ENCODE measurements at regions not wholly inside any gene's neighbourhood (a gene's known extent, or its start where the extent isn't known, plus 50 kb on each side); places are given as distances from the start of the nearest gene placed in this dataset.

DNA sequence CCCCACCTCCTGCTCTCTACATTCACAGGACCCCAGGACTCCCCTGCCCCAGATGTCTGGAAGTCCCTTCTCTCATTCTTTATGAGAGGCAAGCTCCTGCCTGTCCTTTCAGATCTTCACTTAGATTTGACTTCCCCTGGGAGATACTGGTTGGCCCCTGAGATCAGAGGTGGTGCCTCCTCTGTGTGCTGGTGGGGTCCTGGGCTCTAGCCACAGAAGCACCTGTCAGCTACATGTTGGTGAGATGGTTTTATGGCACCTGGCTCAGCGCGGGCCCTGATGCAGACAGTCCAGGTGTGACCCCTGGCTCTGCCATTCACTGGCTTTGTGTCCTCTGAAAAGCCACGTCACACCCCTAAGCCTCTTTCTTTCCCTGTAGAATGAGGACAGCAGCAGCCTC is 369.6 kb upstream of the ID2 start:
- ATAC-seq (no peak), DNase-seq (ENCODE audit: low read depth, low spot score) (no peak)
- intact Hi-C loops (cut with micrococcal nuclease): loop anchor here (5.0 kb wide), 1 partner anchor 370 kb away; the partner anchor contains the start of gene ID2
- TF ChIP-seq, protein P1, sequence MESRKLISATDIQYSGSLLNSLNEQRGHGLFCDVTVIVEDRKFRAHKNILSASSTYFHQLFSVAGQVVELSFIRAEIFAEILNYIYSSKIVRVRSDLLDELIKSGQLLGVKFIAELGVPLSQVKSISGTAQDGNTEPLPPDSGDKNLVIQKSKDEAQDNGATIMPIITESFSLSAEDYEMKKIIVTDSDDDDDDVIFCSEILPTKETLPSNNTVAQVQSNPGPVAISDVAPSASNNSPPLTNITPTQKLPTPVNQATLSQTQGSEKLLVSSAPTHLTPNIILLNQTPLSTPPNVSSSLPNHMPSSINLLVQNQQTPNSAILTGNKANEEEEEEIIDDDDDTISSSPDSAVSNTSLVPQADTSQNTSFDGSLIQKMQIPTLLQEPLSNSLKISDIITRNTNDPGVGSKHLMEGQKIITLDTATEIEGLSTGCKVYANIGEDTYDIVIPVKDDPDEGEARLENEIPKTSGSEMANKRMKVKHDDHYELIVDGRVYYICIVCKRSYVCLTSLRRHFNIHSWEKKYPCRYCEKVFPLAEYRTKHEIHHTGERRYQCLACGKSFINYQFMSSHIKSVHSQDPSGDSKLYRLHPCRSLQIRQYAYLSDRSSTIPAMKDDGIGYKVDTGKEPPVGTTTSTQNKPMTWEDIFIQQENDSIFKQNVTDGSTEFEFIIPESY (IDR thresholded peaks at IDR 0.05; ENCODE audit: extremely low read depth, insufficient replicate concordance, low read length): no peak
- TF ChIP-seq JUND (IDR thresholded peaks at IDR 0.05) (no peak), SP1 (IDR thresholded peaks at IDR 0.05; ENCODE audit: low read depth) (no peak), CEBPB (IDR thresholded peaks at IDR 0.05; ENCODE audit: low read depth) (no peak), EZH2phosphoT487 (IDR thresholded peaks at IDR 0.05; ENCODE audit: borderline replicate concordance) (no peak), ELF1 (IDR thresholded peaks at IDR 0.05; ENCODE audit: borderline replicate concordance, low read depth) (no peak), ATF3 (IDR thresholded peaks at IDR 0.05) (no peak), CBX3 (IDR thresholded peaks at IDR 0.05; ENCODE audit: low read depth) (no peak), EGR1 (IDR thresholded peaks at IDR 0.05; ENCODE audit: low read depth) (no peak)
- TF ChIP-seq, protein P2, sequence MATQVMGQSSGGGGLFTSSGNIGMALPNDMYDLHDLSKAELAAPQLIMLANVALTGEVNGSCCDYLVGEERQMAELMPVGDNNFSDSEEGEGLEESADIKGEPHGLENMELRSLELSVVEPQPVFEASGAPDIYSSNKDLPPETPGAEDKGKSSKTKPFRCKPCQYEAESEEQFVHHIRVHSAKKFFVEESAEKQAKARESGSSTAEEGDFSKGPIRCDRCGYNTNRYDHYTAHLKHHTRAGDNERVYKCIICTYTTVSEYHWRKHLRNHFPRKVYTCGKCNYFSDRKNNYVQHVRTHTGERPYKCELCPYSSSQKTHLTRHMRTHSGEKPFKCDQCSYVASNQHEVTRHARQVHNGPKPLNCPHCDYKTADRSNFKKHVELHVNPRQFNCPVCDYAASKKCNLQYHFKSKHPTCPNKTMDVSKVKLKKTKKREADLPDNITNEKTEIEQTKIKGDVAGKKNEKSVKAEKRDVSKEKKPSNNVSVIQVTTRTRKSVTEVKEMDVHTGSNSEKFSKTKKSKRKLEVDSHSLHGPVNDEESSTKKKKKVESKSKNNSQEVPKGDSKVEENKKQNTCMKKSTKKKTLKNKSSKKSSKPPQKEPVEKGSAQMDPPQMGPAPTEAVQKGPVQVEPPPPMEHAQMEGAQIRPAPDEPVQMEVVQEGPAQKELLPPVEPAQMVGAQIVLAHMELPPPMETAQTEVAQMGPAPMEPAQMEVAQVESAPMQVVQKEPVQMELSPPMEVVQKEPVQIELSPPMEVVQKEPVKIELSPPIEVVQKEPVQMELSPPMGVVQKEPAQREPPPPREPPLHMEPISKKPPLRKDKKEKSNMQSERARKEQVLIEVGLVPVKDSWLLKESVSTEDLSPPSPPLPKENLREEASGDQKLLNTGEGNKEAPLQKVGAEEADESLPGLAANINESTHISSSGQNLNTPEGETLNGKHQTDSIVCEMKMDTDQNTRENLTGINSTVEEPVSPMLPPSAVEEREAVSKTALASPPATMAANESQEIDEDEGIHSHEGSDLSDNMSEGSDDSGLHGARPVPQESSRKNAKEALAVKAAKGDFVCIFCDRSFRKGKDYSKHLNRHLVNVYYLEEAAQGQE (IDR thresholded peaks at IDR 0.05; ENCODE audit: low read depth): no peak
- Histone ChIP-seq H3K27ac (ENCODE audit: low read depth, low read length) (no peak overlapping the region; the same call in 1 of the 2 replicates), H4K20me1 (ENCODE audit: insufficient read depth) (no peaks in the 10 kb centered on the region), H3K4me1 (ENCODE audit: control insufficient read depth in 1 of 2, insufficient read depth in 2 of 2, low read length in 2 of 2) (peaks cover 23 to 46% of the 10 kb centered on the region in 2 experiments), H3K36me3 (ENCODE audit: control insufficient read depth in 1 of 2, insufficient read depth in 2 of 2, low read length in 2 of 2) (no peaks in the 10 kb centered on the region), H2AFZ (ENCODE audit: low read depth, low read length, poor library complexity, severe bottlenecking) (no peak overlapping the region), H3K9me3 (ENCODE audit: control insufficient read depth in 1 of 2, insufficient read depth in 1 of 2, low read depth in 1 of 2, low read length in 2 of 2) (no peaks in the 10 kb centered on the region), H3K27me3 (ENCODE audit: insufficient read depth, low read length) (no peaks in the 10 kb centered on the region), H3K9ac (ENCODE audit: low read length) (no peak overlapping the region), H3K9me2 (ENCODE audit: insufficient read depth) (no peaks in the 10 kb centered on the region), H3K4me3 (replicated peaks in 1 of 2; ENCODE audit: low read depth in 1 of 2, low read length in 2 of 2) (no peak overlapping the region), H3K4me2 (ENCODE audit: low read length) (peak overlapping the region; percentile 78), H3K79me2 (ENCODE audit: insufficient read depth, low read length) (no peaks in the 10 kb centered on the region)
- ChIA-PET POLR2A (interaction anchor here (1.1 kb wide), 1 partner anchor 271 kb away, joined by 3 read pairs; no protein-coding TSS in a partner anchor), CTCF (no interaction called here), RAD21 (ENCODE audit: low non-redundant PET in 1 of 2, low total read pairs in 2 of 2, uncharacterized antibody in 2 of 2, unreplicated experiment in 2 of 2) (no interaction called here)
- no TSS peak for BruUV-seq (replicated peaks)
